ENCODE measurements at regions not wholly inside any gene's neighbourhood (a gene's known extent, or its start where the extent isn't known, plus 50 kb on each side); places are given as distances from the start of the nearest gene placed in this dataset.

- H3K27ac ChIP-seq (ENCODE audit: low read length): no peak overlapping the region
- no peaks in the 10 kb centered on the region for H4K20me1 ChIP-seq (ENCODE audit: insufficient read depth, low read length)
- H3K36me3 ChIP-seq (replicated peaks; ENCODE audit: insufficient read depth, low read length): no peaks in the 10 kb centered on the region
These were observed 125.1 kb downstream of the TMEM200C start for GRCh38 chr18:5770176-5770575.

GRCh38 chr18:5768454-5768853 lies 126.9 kb downstream of the TMEM200C start:
- no peaks in the 10 kb centered on the region for H4K20me1 ChIP-seq (ENCODE audit: insufficient read depth, low read length)
- H3K27me3 ChIP-seq (replicated peaks; ENCODE audit: insufficient read depth, low read length): no peaks in the 10 kb centered on the region
- H3K36me3 ChIP-seq (replicated peaks; ENCODE audit: insufficient read depth, low read length): no peaks in the 10 kb centered on the region
- H3K4me1 ChIP-seq (ENCODE audit: low read length): no peaks in the 10 kb centered on the region
- no peak overlapping the region for H3K4me3 ChIP-seq (ENCODE audit: low read length)
- DNase-seq: no peak
- TF ChIP-seq EZH2phosphoT487 (IDR thresholded peaks at IDR 0.05; ENCODE audit: low read length) (no peak), EZH2 (optimal IDR thresholded peaks at IDR 0.05; ENCODE audit: low read depth, low read length) (no peak)
- TF ChIP-seq, protein P1, sequence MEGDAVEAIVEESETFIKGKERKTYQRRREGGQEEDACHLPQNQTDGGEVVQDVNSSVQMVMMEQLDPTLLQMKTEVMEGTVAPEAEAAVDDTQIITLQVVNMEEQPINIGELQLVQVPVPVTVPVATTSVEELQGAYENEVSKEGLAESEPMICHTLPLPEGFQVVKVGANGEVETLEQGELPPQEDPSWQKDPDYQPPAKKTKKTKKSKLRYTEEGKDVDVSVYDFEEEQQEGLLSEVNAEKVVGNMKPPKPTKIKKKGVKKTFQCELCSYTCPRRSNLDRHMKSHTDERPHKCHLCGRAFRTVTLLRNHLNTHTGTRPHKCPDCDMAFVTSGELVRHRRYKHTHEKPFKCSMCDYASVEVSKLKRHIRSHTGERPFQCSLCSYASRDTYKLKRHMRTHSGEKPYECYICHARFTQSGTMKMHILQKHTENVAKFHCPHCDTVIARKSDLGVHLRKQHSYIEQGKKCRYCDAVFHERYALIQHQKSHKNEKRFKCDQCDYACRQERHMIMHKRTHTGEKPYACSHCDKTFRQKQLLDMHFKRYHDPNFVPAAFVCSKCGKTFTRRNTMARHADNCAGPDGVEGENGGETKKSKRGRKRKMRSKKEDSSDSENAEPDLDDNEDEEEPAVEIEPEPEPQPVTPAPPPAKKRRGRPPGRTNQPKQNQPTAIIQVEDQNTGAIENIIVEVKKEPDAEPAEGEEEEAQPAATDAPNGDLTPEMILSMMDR (IDR thresholded peaks at IDR 0.05; ENCODE audit: low read length): no peak
- H3K79me2 ChIP-seq (ENCODE audit: low read length): no peaks in the 10 kb centered on the region
- H2AFZ ChIP-seq (ENCODE audit: low read length): no peak overlapping the region
- no peaks in the 10 kb centered on the region for H3K9me2 ChIP-seq (replicated peaks; ENCODE audit: insufficient read depth, low read length)
- H3K27ac ChIP-seq (ENCODE audit: low read length): no peak overlapping the region
- H3K9ac ChIP-seq (ENCODE audit: low read length): no peak overlapping the region
- no peak overlapping the region for H3K4me2 ChIP-seq (ENCODE audit: low read depth, low read length)
- H3K9me3 ChIP-seq (replicated peaks; ENCODE audit: insufficient read depth, low read length): no peaks in the 10 kb centered on the region
- H3F3A ChIP-seq (ENCODE audit: insufficient read depth, low read length): no peaks in the 10 kb centered on the region

More at GRCh38 chr18:5770176-5770575, 125.1 kb downstream of the TMEM200C start:
- Histone ChIP-seq H2AFZ (ENCODE audit: low read length) (no peak overlapping the region), H3K27me3 (replicated peaks; ENCODE audit: insufficient read depth, low read length) (no peaks in the 10 kb centered on the region), H3K9ac (ENCODE audit: low read length) (no peak overlapping the region), H3K4me2 (ENCODE audit: low read depth, low read length) (no peak overlapping the region), H3F3A (ENCODE audit: insufficient read depth, low read length) (no peaks in the 10 kb centered on the region), H3K9me2 (replicated peaks; ENCODE audit: insufficient read depth, low read length) (no peaks in the 10 kb centered on the region), H3K79me2 (ENCODE audit: low read length) (no peaks in the 10 kb centered on the region), H3K4me3 (ENCODE audit: low read length) (no peak overlapping the region), H3K9me3 (replicated peaks; ENCODE audit: insufficient read depth, low read length) (no peaks in the 10 kb centered on the region), H3K4me1 (ENCODE audit: low read length) (no peaks in the 10 kb centered on the region)
- TF ChIP-seq EZH2 (optimal IDR thresholded peaks at IDR 0.05; ENCODE audit: low read depth, low read length): no peak
- TF ChIP-seq, protein P1 (IDR thresholded peaks at IDR 0.05; ENCODE audit: low read length): no peak
- no peak for TF ChIP-seq EZH2phosphoT487 (IDR thresholded peaks at IDR 0.05; ENCODE audit: low read length)
- DNase-seq: no peak

DNA sequence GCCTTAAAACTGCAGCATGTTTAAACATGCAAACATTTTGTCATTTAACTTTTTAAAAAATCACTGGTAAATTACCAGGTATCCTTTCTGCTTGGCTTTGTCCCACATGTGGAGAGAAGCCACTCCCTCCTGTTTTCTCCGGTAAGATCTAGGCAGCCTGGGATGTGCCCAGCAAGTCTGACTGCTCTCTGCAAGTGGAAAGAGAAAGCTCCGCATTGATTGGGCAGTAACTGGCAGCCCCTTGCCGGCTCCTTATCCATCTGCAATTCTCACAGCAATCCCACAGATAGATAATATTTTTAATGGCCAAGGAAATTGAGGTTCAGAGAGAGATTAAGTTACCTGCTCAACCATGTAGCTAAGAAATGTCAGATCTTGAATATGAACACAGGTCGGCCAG lies 136.1 kb downstream of the TMEM200C start:
- TF ChIP-seq EZH2 (optimal IDR thresholded peaks at IDR 0.05; ENCODE audit: low read depth, low read length) (no peak), EZH2phosphoT487 (IDR thresholded peaks at IDR 0.05; ENCODE audit: low read length) (no peak)
- TF ChIP-seq, protein P1 (IDR thresholded peaks at IDR 0.05; ENCODE audit: low read length): no peak
- Histone ChIP-seq H3K9me3 (replicated peaks; ENCODE audit: insufficient read depth, low read length) (no peaks in the 10 kb centered on the region), H3K4me3 (ENCODE audit: low read length) (no peak overlapping the region), H3K27ac (ENCODE audit: low read length) (no peak overlapping the region), H3K36me3 (replicated peaks; ENCODE audit: insufficient read depth, low read length) (no peaks in the 10 kb centered on the region), H3K79me2 (ENCODE audit: low read length) (no peaks in the 10 kb centered on the region), H3K9me2 (replicated peaks; ENCODE audit: insufficient read depth, low read length) (no peaks in the 10 kb centered on the region), H2AFZ (ENCODE audit: low read length) (no peak overlapping the region), H3K9ac (ENCODE audit: low read length) (no peak overlapping the region), H3F3A (ENCODE audit: insufficient read depth, low read length) (no peaks in the 10 kb centered on the region), H4K20me1 (ENCODE audit: insufficient read depth, low read length) (no peaks in the 10 kb centered on the region; the same call in 1 of the 2 replicates), H3K4me1 (ENCODE audit: low read length) (no peaks in the 10 kb centered on the region), H3K4me2 (ENCODE audit: low read depth, low read length) (no peak overlapping the region), H3K27me3 (replicated peaks; ENCODE audit: insufficient read depth, low read length) (no peaks in the 10 kb centered on the region)
- DNase-seq: no peak
